ENCODE measurements at regions not wholly inside any gene's neighbourhood (a gene's known extent, or its start where the extent isn't known, plus 50 kb on each side); places are given as distances from the start of the nearest gene placed in this dataset.

DNA sequence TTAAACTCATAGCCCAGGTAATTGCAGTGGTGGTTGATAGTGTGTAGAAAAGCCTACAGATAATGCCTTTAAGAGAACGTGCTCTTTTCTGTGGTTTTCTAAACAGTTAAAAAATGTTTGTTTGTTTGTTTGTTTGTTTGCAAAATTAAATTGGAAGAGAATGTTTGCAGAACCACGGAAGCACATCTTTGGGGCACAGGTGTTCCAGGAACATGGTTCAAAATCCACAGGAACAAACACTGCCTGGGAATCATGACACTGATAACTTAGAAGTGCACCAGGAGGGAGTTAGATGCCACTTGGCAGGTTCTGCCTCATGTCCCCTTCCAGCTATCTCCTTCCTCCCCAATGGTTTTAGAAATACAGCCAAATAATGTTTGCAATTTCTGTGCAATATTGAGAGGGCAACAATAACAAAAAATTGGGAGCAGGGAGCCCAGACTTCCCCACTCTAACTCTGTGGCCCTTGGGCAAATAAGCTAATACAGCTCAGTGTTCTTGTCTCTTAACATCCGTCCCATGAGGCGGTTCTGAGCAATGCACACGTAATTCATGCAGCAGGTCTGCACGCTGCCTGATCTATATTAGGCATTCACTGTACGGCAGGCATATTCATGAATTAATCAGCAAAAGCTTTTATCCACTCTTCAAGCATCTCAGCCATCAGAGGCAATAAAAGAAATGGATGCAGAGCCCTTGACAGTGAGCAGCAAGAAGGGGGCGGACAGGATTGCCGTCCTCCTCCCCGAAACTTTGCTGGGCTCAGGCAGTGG, 274.3 kb upstream of the FOXQ1 start:
- FAIRE-seq (no peak), DNase-seq (ENCODE audit: insufficient read length, low spot score) (no peak)
- no peak for TF ChIP-seq CTCF (IDR thresholded peaks at IDR 0.05; ENCODE audit: insufficient read depth, missing control alignments)

DNA sequence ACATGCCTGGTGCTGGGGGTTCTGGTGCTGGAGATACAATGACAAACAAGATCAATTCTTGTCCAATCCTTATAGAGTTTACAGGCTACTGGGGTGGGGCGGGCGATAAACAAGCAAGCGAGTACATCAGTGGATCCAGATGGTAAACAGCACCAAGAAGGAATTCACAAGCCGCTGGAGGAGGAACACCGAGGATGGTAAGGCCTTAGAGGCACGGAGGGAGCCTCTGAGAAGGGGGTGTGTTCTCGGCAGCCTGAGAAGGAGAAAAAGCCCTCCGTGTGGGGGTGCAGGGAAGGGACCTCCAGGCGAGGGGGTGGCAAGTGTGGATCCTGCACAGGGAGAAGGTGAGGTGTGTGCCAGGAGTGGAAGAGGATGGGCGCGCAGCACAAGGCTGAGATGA, 276.5 kb upstream of the FOXQ1 start:
- DNase-seq (ENCODE audit: insufficient read length, low spot score) (no peak), FAIRE-seq (no peak)
- TF ChIP-seq CTCF (IDR thresholded peaks at IDR 0.05; ENCODE audit: insufficient read depth, missing control alignments) = no peak

- no peak for FAIRE-seq
- TF ChIP-seq CTCF (IDR thresholded peaks at IDR 0.05; ENCODE audit: insufficient read depth, missing control alignments) = no peak
- no peak for DNase-seq (ENCODE audit: insufficient read length, low spot score)
Measured at GRCh38 chr6:1031720-1032119, 280.2 kb upstream of the FOXQ1 start.

GRCh38 chr6:1029141-1029540, 282.8 kb upstream of the FOXQ1 start:
- no peak for DNase-seq (ENCODE audit: insufficient read length, low spot score)
- no peak for TF ChIP-seq CTCF (IDR thresholded peaks at IDR 0.05; ENCODE audit: insufficient read depth, missing control alignments)
- no peak for FAIRE-seq

- no peak for DNase-seq (ENCODE audit: insufficient read length, low spot score)
- FAIRE-seq = no peak
- no peak for TF ChIP-seq CTCF (IDR thresholded peaks at IDR 0.05; ENCODE audit: insufficient read depth, missing control alignments)
Measured at GRCh38 chr6:1028723-1029122, 283.2 kb upstream of the FOXQ1 start.

DNA sequence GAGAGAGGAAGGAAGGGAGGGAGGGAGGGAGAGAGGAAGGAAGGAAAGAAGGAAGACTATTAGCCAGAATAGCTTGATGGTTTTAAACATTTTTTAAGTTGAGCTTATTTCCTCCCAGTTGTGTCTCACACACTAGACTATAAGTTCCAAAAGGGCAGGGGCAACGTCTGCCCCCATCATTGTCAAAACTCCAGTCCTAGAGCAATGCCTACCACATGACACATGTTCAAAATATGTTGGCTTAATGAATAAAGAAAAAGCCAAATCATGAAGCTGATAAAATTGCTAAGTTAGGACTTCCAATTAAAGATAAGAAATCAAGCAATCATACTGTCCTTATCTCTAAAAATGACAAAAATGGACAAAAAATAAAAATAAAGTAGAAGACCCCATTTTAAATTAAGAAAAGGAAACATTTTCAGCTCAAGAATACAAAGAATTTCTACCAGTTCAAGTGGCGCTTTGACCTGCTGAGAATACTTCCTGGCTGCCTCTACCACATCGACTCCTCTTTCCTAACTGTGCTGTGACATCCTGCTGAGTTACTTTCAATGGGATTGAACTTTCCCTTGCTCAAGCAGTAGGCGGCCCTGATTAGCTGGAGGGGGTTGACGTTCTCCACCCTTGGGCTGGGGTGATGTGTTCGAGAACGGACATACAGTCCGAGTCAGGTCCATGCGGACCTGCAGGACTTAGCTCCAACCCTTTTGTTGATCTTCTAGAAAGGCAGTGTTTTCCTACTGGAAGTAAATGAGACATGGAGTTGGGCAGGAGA, 283.9 kb upstream of the FOXQ1 start:
- TF ChIP-seq CTCF (IDR thresholded peaks at IDR 0.05; ENCODE audit: insufficient read depth, missing control alignments) = no peak
- no peak for FAIRE-seq
- no peak for DNase-seq (ENCODE audit: insufficient read length, low spot score)
